ENCODE measurements at regions not wholly inside any gene's neighbourhood (a gene's known extent, or its start where the extent isn't known, plus 50 kb on each side); places are given as distances from the start of the nearest gene placed in this dataset.

DNA sequence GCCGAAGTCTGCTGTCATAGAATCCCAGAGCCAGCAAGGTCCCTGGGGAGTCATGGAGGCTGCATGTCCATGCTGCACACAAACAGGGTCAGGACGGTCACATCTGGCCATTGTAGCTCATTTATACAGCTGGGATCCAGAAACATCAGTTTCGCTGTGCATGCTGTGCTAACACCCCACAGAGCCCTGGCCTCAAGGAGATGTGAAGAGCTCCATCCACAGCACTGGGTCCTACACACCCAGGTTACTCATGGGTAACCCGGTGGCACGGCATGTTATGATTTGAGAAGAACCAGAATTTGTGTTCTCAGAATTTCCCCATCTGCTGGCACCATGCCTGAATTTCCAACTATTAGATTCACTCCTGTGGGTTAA, 146.3 kb upstream of the ARHGAP20 start:
- intact Hi-C loops (cut with micrococcal nuclease; ENCODE audit: unreplicated experiment), result loop anchor here (1.0 to 5.0 kb wide), 2 partner anchors 61 to 374 kb away; no protein-coding TSS in a partner anchor
- H3K4me3 ChIP-seq, result no peak overlapping the region
- no TSS peak for BruUV-seq (replicated peaks)
- RAD21 ChIA-PET (ENCODE audit: unreplicated experiment), result interaction anchor here (1.1 to 1.6 kb wide), 2 partner anchors 46 to 61 kb away, joined by 4 to 6 read pairs; no protein-coding TSS in a partner anchor
- H4K20me1 ChIP-seq (ENCODE audit: control insufficient read depth, insufficient read depth), result no peaks in the 10 kb centered on the region
- H3K9me3 ChIP-seq (replicated peaks; ENCODE audit: control insufficient read depth, insufficient read depth, low read length), result no peaks in the 10 kb centered on the region; the same call in 2 of the 3 replicates
- 5% methylated on average over 5 of the region's 5 CpGs for WGBS (ENCODE audit: insufficient coverage, insufficient replicate concordance, low lambda C conversion rate, missing lambda C conversion rate)
- H3K36me3 ChIP-seq (ENCODE audit: control insufficient read depth in 2 of 2, insufficient read depth in 2 of 2, low read length in 1 of 2), result no peaks in the 10 kb centered on the region
- CTCF ChIA-PET, result no interaction called here
- no peak overlapping the region for H3K27ac ChIP-seq (ENCODE audit: control insufficient read depth, insufficient read depth)
- no peaks in the 10 kb centered on the region for H3K79me2 ChIP-seq (ENCODE audit: control insufficient read depth, insufficient read depth, low read length)
- no peak overlapping the region for H3K9ac ChIP-seq (ENCODE audit: control insufficient read depth, insufficient read depth, low read length)
- DNase-seq (ENCODE audit: low read depth, low spot score), result no peak
- H3K27me3 ChIP-seq (replicated peaks in 1 of 2; ENCODE audit: control insufficient read depth in 2 of 2, insufficient read depth in 2 of 2, low read length in 1 of 2), result no peaks in the 10 kb centered on the region
- H3K4me1 ChIP-seq (ENCODE audit: control insufficient read depth, insufficient read depth, low read length), result peaks cover 10% of the 10 kb centered on the region
- FAIRE-seq, result no peak
- H3K4me2 ChIP-seq (ENCODE audit: control insufficient read depth, insufficient read depth), result no peak overlapping the region
- POLR2A ChIA-PET, result no interaction called here
- ATAC-seq, result peak; percentile 59
- in situ Hi-C loops (cut with MboI), result no loop called here
- 0 out of 2 replicates have a peak, but pooled peaks have one; percentile 43 for TF ChIP-seq PAX5 (IDR thresholded peaks at IDR 0.05; ENCODE audit: borderline replicate concordance, low read depth, low read length)
- TF ChIP-seq WRNIP1 (IDR thresholded peaks at IDR 0.05; ENCODE audit: borderline replicate concordance, low read depth, low read length), result no peak
- SMC1A ChIA-PET (ENCODE audit: uncharacterized antibody, unreplicated experiment), result interaction anchor here (0.9 kb wide), 1 partner anchor 62 kb away, joined by 3 read pairs; no protein-coding TSS in a partner anchor
- no peak overlapping the region for H2AFZ ChIP-seq (ENCODE audit: control insufficient read depth, low read depth, low read length)

DNA sequence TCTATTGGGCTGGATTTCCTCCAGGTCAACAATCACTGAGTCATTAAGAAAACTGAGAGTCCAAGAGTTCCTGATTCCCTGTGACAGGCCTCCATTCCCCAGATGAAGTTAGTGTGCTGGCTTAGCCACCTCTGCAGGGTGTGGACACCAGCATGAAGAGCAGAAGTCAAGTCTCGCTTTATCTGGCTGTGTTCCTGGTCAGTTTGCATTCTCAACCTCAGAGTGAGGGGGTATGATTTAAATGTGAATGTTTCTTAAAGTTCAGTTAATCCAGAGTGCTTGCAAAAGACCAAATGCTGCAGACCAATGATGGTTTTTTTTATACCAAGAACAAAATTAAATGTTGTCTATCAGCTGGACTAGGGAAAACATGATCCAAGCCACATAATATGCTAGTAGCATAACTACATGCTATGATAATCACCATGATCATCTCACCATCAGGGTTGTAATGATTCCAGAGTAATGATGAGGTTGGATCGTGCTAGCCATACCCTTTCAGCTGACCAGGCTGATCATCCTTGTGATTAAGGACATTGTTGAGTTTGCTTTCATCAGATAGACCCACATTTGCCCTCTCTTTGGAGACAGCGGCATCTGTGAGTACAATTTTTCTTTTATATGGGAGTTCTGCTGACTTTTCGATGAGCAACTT, 145.8 kb upstream of the ARHGAP20 start:
- POLR2A ChIA-PET, result no interaction called here
- Histone ChIP-seq H3K9me3 (replicated peaks; ENCODE audit: control insufficient read depth, insufficient read depth, low read length) (no peaks in the 10 kb centered on the region; the same call in 2 of the 3 replicates), H3K4me3 (no peak overlapping the region), H3K4me2 (ENCODE audit: control insufficient read depth, insufficient read depth) (peak overlapping the region; percentile 26), H2AFZ (ENCODE audit: control insufficient read depth, low read depth, low read length) (no peak overlapping the region; the same call in 1 of the 2 replicates), H3K4me1 (ENCODE audit: control insufficient read depth, insufficient read depth, low read length) (peaks cover 10% of the 10 kb centered on the region), H3K27ac (ENCODE audit: control insufficient read depth, insufficient read depth) (no peak overlapping the region; the same call in 1 of the 2 replicates), H3K36me3 (ENCODE audit: control insufficient read depth in 2 of 2, insufficient read depth in 2 of 2, low read length in 1 of 2) (no peaks in the 10 kb centered on the region), H3K79me2 (ENCODE audit: control insufficient read depth, insufficient read depth, low read length) (no peaks in the 10 kb centered on the region), H3K27me3 (replicated peaks in 1 of 2; ENCODE audit: control insufficient read depth in 2 of 2, insufficient read depth in 2 of 2, low read length in 1 of 2) (no peaks in the 10 kb centered on the region), H4K20me1 (ENCODE audit: control insufficient read depth, insufficient read depth) (no peaks in the 10 kb centered on the region), H3K9ac (ENCODE audit: control insufficient read depth, insufficient read depth, low read length) (no peak overlapping the region)
- intact Hi-C loops (cut with micrococcal nuclease; ENCODE audit: unreplicated experiment), result loop anchor here (1.0 to 5.0 kb wide), 2 partner anchors 61 to 374 kb away; no protein-coding TSS in a partner anchor
- DNase-seq (ENCODE audit: low read depth, low spot score), result no peak
- CTCF ChIA-PET, result no interaction called here
- ATAC-seq, result no peak
- 30% methylated on average over 4 of the region's 4 CpGs for WGBS (ENCODE audit: insufficient coverage, insufficient replicate concordance, low lambda C conversion rate, missing lambda C conversion rate)
- SMC1A ChIA-PET (ENCODE audit: uncharacterized antibody, unreplicated experiment), result interaction anchor here (0.9 kb wide), 1 partner anchor 61 kb away, joined by 3 read pairs; no protein-coding TSS in a partner anchor
- RAD21 ChIA-PET (ENCODE audit: unreplicated experiment), result interaction anchor here (1.1 to 1.6 kb wide), 2 partner anchors 45 to 61 kb away, joined by 4 to 6 read pairs; no protein-coding TSS in a partner anchor
- no peak for FAIRE-seq
- in situ Hi-C loops (cut with MboI), result no loop called here
- BruUV-seq (replicated peaks), result no TSS peak
- TF ChIP-seq KDM1A (IDR thresholded peaks at IDR 0.05; ENCODE audit: borderline replicate concordance) (no peak), MTA2 (IDR thresholded peaks at IDR 0.05; ENCODE audit: low read depth) (no peak), NR2F1 (conservative IDR thresholded peaks at IDR 0.05) (no peak), DPF2 (IDR thresholded peaks at IDR 0.05) (no peak), JUND (IDR thresholded peaks at IDR 0.05; ENCODE audit: low read depth, low read length) (no peak), CHD1 (IDR thresholded peaks at IDR 0.05; ENCODE audit: low read depth, low read length) (no peak)
- TF ChIP-seq, protein P1, sequence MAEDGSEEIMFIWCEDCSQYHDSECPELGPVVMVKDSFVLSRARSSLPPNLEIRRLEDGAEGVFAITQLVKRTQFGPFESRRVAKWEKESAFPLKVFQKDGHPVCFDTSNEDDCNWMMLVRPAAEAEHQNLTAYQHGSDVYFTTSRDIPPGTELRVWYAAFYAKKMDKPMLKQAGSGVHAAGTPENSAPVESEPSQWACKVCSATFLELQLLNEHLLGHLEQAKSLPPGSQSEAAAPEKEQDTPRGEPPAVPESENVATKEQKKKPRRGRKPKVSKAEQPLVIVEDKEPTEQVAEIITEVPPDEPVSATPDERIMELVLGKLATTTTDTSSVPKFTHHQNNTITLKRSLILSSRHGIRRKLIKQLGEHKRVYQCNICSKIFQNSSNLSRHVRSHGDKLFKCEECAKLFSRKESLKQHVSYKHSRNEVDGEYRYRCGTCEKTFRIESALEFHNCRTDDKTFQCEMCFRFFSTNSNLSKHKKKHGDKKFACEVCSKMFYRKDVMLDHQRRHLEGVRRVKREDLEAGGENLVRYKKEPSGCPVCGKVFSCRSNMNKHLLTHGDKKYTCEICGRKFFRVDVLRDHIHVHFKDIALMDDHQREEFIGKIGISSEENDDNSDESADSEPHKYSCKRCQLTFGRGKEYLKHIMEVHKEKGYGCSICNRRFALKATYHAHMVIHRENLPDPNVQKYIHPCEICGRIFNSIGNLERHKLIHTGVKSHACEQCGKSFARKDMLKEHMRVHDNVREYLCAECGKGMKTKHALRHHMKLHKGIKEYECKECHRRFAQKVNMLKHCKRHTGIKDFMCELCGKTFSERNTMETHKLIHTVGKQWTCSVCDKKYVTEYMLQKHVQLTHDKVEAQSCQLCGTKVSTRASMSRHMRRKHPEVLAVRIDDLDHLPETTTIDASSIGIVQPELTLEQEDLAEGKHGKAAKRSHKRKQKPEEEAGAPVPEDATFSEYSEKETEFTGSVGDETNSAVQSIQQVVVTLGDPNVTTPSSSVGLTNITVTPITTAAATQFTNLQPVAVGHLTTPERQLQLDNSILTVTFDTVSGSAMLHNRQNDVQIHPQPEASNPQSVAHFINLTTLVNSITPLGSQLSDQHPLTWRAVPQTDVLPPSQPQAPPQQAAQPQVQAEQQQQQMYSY (CRISPR knock-in tag; IDR thresholded peaks at IDR 0.05), result no peak
- TF ChIP-seq, protein P2, sequence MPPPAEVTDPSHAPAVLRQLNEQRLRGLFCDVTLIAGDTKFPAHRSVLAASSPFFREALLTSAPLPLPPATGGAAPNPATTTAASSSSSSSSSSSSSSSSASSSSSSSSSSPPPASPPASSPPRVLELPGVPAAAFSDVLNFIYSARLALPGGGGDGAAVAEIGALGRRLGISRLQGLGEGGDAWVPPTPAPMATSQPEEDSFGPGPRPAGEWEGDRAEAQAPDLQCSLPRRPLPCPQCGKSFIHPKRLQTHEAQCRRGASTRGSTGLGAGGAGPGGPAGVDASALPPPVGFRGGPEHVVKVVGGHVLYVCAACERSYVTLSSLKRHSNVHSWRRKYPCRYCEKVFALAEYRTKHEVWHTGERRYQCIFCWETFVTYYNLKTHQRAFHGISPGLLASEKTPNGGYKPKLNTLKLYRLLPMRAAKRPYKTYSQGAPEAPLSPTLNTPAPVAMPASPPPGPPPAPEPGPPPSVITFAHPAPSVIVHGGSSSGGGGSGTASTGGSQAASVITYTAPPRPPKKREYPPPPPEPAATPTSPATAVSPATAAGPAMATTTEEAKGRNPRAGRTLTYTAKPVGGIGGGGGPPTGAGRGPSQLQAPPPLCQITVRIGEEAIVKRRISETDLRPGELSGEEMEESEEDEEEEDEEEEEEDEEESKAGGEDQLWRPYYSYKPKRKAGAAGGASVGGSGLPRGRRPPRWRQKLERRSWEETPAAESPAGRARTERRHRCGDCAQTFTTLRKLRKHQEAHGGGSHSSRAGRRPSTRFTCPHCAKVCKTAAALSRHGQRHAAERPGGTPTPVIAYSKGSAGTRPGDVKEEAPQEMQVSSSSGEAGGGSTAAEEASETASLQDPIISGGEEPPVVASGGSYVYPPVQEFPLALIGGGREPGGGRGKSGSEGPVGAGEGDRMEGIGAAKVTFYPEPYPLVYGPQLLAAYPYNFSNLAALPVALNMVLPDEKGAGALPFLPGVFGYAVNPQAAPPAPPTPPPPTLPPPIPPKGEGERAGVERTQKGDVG (CRISPR knock-in tag; IDR thresholded peaks at IDR 0.05), result no peak

All from GM12878 (cell line).